NCI-H510A (cell line): ENCODE measurements at regions not wholly inside any gene's neighbourhood (a gene's known extent, or its start where the extent isn't known, plus 50 kb on each side); places are given as distances from the start of the nearest gene placed in this dataset.
A peak's percentile ranks its signal among the peaks of the same experiment; 100 is the strongest.
"Not testable (repeated sequence)": the region's sequence is repeated elsewhere in the genome, so short reads cannot be mapped to it uniquely, and the experiment has no call there.

Experiments
- DNase-seq: peaks from one replicate; lab custom pipeline; 2025; lab: John Stamatoyannopoulos, UW

GRCh38 chr10:52952391-52953055 is 179.9 kb upstream of the MBL2 start:
- DNase-seq = no peak

- DNase-seq = no peak
Observed at GRCh38 chr10:52951824-52952223, 179.2 kb upstream of the MBL2 start.

GRCh38 chr10:52950578-52950977 is 178.0 kb upstream of the MBL2 start:
- DNase-seq = no peak

- no peak for DNase-seq
Observed at GRCh38 chr10:52949899-52950298, 177.3 kb upstream of the MBL2 start.

GRCh38 chr10:52946486-52946885 is 173.9 kb upstream of the MBL2 start:
- DNase-seq = no peak

- DNase-seq = not testable (repeated sequence)
Observed at GRCh38 chr10:52945521-52945920, 172.9 kb upstream of the MBL2 start.

GRCh38 chr10:52940921-52941320 is 168.3 kb upstream of the MBL2 start:
- DNase-seq = no peak

- DNase-seq = no peak
Observed at GRCh38 chr10:52939894-52940293, 167.3 kb upstream of the MBL2 start.

- DNase-seq = no peak
Observed at GRCh38 chr10:52933748-52934147, 161.2 kb upstream of the MBL2 start.

- DNase-seq = no peak
Observed at GRCh38 chr10:52927678-52928077, 155.1 kb upstream of the MBL2 start.

GRCh38 chr10:52923520-52923919 is 150.9 kb upstream of the MBL2 start:
- DNase-seq = no peak

GRCh38 chr10:52918714-52919305 is 146.2 kb upstream of the MBL2 start:
- DNase-seq = no peak

GRCh38 chr10:52915391-52915790 is 142.8 kb upstream of the MBL2 start:
- DNase-seq = no peak

GRCh38 chr10:52911163-52911562 is 138.6 kb upstream of the MBL2 start:
- no peak for DNase-seq

GRCh38 chr10:52908478-52908877 is 135.9 kb upstream of the MBL2 start:
- no peak for DNase-seq

- DNase-seq = no peak
Observed at GRCh38 chr10:52906046-52906445, 133.5 kb upstream of the MBL2 start.

- no peak for DNase-seq
Observed at GRCh38 chr10:52903397-52903938, 130.9 kb upstream of the MBL2 start.

GRCh38 chr10:52900593-52900992 is 128.0 kb upstream of the MBL2 start:
- DNase-seq = no peak

GRCh38 chr10:52897162-52897561 is 124.6 kb upstream of the MBL2 start:
- no peak for DNase-seq

GRCh38 chr10:52895059-52895458 is 122.5 kb upstream of the MBL2 start:
- DNase-seq = no peak

- DNase-seq = no peak
Observed at GRCh38 chr10:52890281-52890680, 117.7 kb upstream of the MBL2 start.

- no peak for DNase-seq
Observed at GRCh38 chr10:52889611-52890010, 117.0 kb upstream of the MBL2 start.

- peak; percentile 0 for DNase-seq
Observed at GRCh38 chr10:52883996-52884871, 111.7 kb upstream of the MBL2 start.
